GM18507 (cell line): ENCODE measurements at regions not wholly inside any gene's neighbourhood (a gene's known extent, or its start where the extent isn't known, plus 50 kb on each side); places are given as distances from the start of the nearest gene placed in this dataset.

Experiments used
- DNase-seq: peaks from one replicate; pipeline ENCODE4 v3.0.0; 2011; ENCODE audit warnings: low read depth; ENCODE audit not compliant: insufficient read length; ENCODE audit errors: extremely low spot score
- FAIRE-seq: peaks from 2 replicates; lab custom pipeline; 2011; peaks lifted over from hg19 to GRCh38; lab: Jason Lieb, UNC

- no peak for DNase-seq
- FAIRE-seq, result no peak
These were observed 355.5 kb downstream of the TGFB2 start for GRCh38 chr1:218700666-218701065.

- FAIRE-seq (no peak), DNase-seq (no peak)
These were observed 356.0 kb downstream of the TGFB2 start for GRCh38 chr1:218701131-218701530.

- FAIRE-seq, result no peak
These were observed 357.6 kb downstream of the TGFB2 start for GRCh38 chr1:218702775-218703174.

GRCh38 chr1:218703836-218704235, 358.7 kb downstream of the TGFB2 start:
- DNase-seq (no peak), FAIRE-seq (no peak)

More at GRCh38 chr1:218702775-218703174, 357.6 kb downstream of the TGFB2 start:
- DNase-seq, result no peak

- DNase-seq (no peak), FAIRE-seq (no peak)
These were observed 360.3 kb downstream of the TGFB2 start for GRCh38 chr1:218705391-218705790.

GRCh38 chr1:218705911-218706893, 361.1 kb downstream of the TGFB2 start:
- no peak for DNase-seq
- FAIRE-seq, result no peak

- FAIRE-seq (no peak), DNase-seq (no peak)
These were observed 365.9 kb downstream of the TGFB2 start for GRCh38 chr1:218711001-218711400.

GRCh38 chr1:218711884-218712674, 366.9 kb downstream of the TGFB2 start:
- FAIRE-seq (no peak), DNase-seq (no peak)

GRCh38 chr1:218712677-218713076, 367.5 kb downstream of the TGFB2 start:
- DNase-seq, result no peak
- FAIRE-seq, result no peak

- no peak for FAIRE-seq
- no peak for DNase-seq
These were observed 371.0 kb downstream of the TGFB2 start for GRCh38 chr1:218715961-218716669.

- FAIRE-seq (no peak), DNase-seq (no peak)
These were observed 372.4 kb downstream of the TGFB2 start for GRCh38 chr1:218717575-218717974.

GRCh38 chr1:218718206-218718605, 373.1 kb downstream of the TGFB2 start:
- DNase-seq, result no peak
- no peak for FAIRE-seq

GRCh38 chr1:218718977-218719376, 373.8 kb downstream of the TGFB2 start:
- DNase-seq, result no peak
- FAIRE-seq, result no peak

GRCh38 chr1:218728898-218729565, 383.9 kb downstream of the TGFB2 start:
- FAIRE-seq, result no peak
- no peak for DNase-seq

- DNase-seq (no peak), FAIRE-seq (no peak)
These were observed 390.4 kb downstream of the TGFB2 start for GRCh38 chr1:218735436-218736032.

- DNase-seq, result no peak
- FAIRE-seq, result no peak
These were observed 394.3 kb downstream of the TGFB2 start for GRCh38 chr1:218739426-218739825.

GRCh38 chr1:218741852-218742251, 396.7 kb downstream of the TGFB2 start:
- FAIRE-seq (no peak), DNase-seq (no peak)

- FAIRE-seq, result no peak
- DNase-seq, result no peak
These were observed 397.5 kb downstream of the TGFB2 start for GRCh38 chr1:218742467-218743262.
